ENCODE measurements at regions not wholly inside any gene's neighbourhood (a gene's known extent, or its start where the extent isn't known, plus 50 kb on each side); places are given as distances from the start of the nearest gene placed in this dataset.
"Not testable (repeated sequence)": the region's sequence is repeated elsewhere in the genome, so short reads cannot be mapped to it uniquely, and the experiment has no call there.

- no peaks in the 10 kb centered on the region for H3K4me1 ChIP-seq
- H3K36me3 ChIP-seq (replicated peaks in 1 of 2; ENCODE audit: insufficient read depth in 1 of 2, low read depth in 2 of 2), result no peaks in the 10 kb centered on the region
- no peak overlapping the region for H3K4me3 ChIP-seq
- intact Hi-C loops (cut with DNase I), result no loop called here
- H3K27ac ChIP-seq, result no peak overlapping the region
- no peaks in the 10 kb centered on the region for H3K9me3 ChIP-seq
- no peaks in the 10 kb centered on the region for H3K27me3 ChIP-seq
- ATAC-seq (no peak), DNase-seq (no peak)
- no peak for TF ChIP-seq POLR2A (IDR thresholded peaks at IDR 0.05)
- TF ChIP-seq, protein P1, sequence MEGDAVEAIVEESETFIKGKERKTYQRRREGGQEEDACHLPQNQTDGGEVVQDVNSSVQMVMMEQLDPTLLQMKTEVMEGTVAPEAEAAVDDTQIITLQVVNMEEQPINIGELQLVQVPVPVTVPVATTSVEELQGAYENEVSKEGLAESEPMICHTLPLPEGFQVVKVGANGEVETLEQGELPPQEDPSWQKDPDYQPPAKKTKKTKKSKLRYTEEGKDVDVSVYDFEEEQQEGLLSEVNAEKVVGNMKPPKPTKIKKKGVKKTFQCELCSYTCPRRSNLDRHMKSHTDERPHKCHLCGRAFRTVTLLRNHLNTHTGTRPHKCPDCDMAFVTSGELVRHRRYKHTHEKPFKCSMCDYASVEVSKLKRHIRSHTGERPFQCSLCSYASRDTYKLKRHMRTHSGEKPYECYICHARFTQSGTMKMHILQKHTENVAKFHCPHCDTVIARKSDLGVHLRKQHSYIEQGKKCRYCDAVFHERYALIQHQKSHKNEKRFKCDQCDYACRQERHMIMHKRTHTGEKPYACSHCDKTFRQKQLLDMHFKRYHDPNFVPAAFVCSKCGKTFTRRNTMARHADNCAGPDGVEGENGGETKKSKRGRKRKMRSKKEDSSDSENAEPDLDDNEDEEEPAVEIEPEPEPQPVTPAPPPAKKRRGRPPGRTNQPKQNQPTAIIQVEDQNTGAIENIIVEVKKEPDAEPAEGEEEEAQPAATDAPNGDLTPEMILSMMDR (IDR thresholded peaks at IDR 0.05), result no peak
These were observed 189.6 kb downstream of the DSC3 start for GRCh38 chr18:30852980-30853379.

GRCh38 chr18:30852541-30852940, 190.0 kb downstream of the DSC3 start:
- 57 to 63% methylated on average over 2 of the region's 2 CpGs for WGBS, 2 donors
- no peaks in the 10 kb centered on the region for H3K4me1 ChIP-seq
- no peak overlapping the region for H3K4me3 ChIP-seq
- ATAC-seq (no peak), DNase-seq (no peak)
- TF ChIP-seq POLR2A (IDR thresholded peaks at IDR 0.05), result no peak
- TF ChIP-seq, protein P1 (IDR thresholded peaks at IDR 0.05), result no peak
- no peaks in the 10 kb centered on the region for H3K9me3 ChIP-seq
- H3K27ac ChIP-seq, result no peak overlapping the region
- intact Hi-C loops (cut with DNase I), result no loop called here
- H3K27me3 ChIP-seq, result no peaks in the 10 kb centered on the region
- no peaks in the 10 kb centered on the region for H3K36me3 ChIP-seq (replicated peaks in 1 of 2; ENCODE audit: insufficient read depth in 1 of 2, low read depth in 2 of 2)

- H3K36me3 ChIP-seq (replicated peaks in 1 of 2; ENCODE audit: insufficient read depth in 1 of 2, low read depth in 2 of 2); H3K4me1 ChIP-seq; H3K4me3 ChIP-seq; H3K27me3 ChIP-seq; H3K9me3 ChIP-seq; ATAC-seq; intact Hi-C loops (cut with DNase I); DNase-seq; H3K27ac ChIP-seq: not testable (repeated sequence)
- 93% methylated on average over 16 of the region's 25 CpGs; no CpG with 5 or more reads in 1 of the 2 donors for WGBS, 2 donors
These were observed 203.4 kb downstream of the DSC3 start for GRCh38 chr18:30839056-30839561.

DNA sequence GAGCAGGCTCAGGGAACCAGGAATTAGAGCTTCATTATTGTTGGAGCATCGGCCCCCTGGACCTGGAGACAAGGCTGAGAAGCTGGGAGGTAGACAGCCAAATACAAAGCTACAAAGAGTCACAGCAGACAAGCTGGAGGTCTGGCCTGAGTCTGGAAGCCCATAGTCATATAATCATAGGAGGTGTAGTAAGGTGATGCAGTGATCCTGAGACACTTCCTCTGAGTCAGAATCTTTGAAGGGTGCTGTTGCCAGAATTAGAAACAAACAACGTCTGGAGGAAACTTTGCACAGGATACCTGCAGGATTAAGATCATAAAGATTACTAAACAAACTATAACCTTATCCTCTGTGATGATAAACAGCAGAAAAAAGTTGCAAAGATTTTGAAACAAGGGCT, 213.8 kb downstream of the DSC3 start:
- TF ChIP-seq POLR2A (IDR thresholded peaks at IDR 0.05), result no peak
- TF ChIP-seq, protein P1 (IDR thresholded peaks at IDR 0.05), result no peak
- 42 to 52% methylated on average over 2 of the region's 2 CpGs for WGBS, 2 donors
- intact Hi-C loops (cut with DNase I), result no loop called here
- no peak overlapping the region for H3K4me3 ChIP-seq
- ATAC-seq (no peak), DNase-seq (no peak)
- no peaks in the 10 kb centered on the region for H3K27me3 ChIP-seq
- no peaks in the 10 kb centered on the region for H3K9me3 ChIP-seq
- H3K4me1 ChIP-seq, result no peaks in the 10 kb centered on the region
- no peaks in the 10 kb centered on the region for H3K36me3 ChIP-seq (replicated peaks in 1 of 2; ENCODE audit: insufficient read depth in 1 of 2, low read depth in 2 of 2)
- no peak overlapping the region for H3K27ac ChIP-seq

DNA sequence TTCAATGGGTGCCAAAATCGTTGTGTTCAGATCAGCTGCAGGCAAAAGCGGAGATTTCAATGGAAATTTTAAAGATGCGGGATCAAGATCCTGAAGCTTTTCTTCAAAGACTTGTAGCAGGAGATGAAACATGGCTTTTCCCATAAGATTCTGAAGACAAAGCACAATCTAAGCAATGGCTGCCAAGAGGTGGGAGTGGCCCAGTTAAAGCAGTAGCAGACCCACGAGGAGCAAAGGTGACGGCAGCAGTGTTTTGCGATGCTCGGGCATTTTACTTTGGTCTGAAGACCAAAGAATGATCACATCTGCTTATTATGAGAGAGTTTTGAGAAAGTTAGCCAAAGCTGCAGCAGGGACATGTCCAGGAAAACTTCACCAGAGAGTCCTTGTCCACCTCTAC, 222.9 kb downstream of the DSC3 start:
- intact Hi-C loops (cut with DNase I), result no loop called here
- Histone ChIP-seq H3K4me3 (no peak overlapping the region), H3K27ac (no peak overlapping the region), H3K9me3 (peaks cover 0 to 7% (median 0%) of the 10 kb centered on the region in 3 donors), H3K4me1 (no peaks in the 10 kb centered on the region), H3K36me3 (replicated peaks in 1 of 2; ENCODE audit: insufficient read depth in 1 of 2, low read depth in 2 of 2) (no peaks in the 10 kb centered on the region), H3K27me3 (no peaks in the 10 kb centered on the region)
- WGBS, 2 donors, result 79 to 82% methylated on average over 7 of the region's 7 CpGs
- no peak for TF ChIP-seq POLR2A (IDR thresholded peaks at IDR 0.05)
- TF ChIP-seq, protein P1 (IDR thresholded peaks at IDR 0.05), result no peak
- ATAC-seq, result no peak
- no peak for DNase-seq

Measured in body of pancreas (tissue), 4 donors.